ENCODE measurements at regions not wholly inside any gene's neighbourhood (a gene's known extent, or its start where the extent isn't known, plus 50 kb on each side); places are given as distances from the start of the nearest gene placed in this dataset.

DNA sequence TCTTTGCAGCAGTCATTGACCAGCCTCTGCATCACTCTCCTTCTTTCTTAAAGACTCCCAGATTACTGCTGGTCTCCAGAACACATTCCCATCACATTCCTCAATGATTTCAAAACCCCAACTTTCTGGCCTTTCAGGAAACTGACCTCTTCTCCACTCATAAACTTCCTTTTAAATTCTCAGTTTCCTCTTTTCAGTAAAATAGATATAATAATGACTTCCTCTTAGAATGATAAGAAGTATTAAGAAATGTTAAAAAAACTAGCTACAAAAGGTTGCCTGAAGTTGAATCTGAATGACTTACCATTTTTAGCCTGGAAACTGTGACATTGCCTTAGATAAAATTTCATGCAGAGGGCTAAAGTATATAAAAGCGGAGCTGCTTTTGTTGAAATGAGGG, 239.3 kb downstream of the OGFRL1 start:
- DNase-seq (ENCODE audit: low read depth, low spot score) = no peak

- DNase-seq (ENCODE audit: low read depth, low spot score) = no peak
These were observed 240.4 kb downstream of the OGFRL1 start for GRCh38 chr6:71529026-71529425.

- DNase-seq (ENCODE audit: low read depth, low spot score) = no peak
These were observed 241.2 kb downstream of the OGFRL1 start for GRCh38 chr6:71529769-71530168.

DNA sequence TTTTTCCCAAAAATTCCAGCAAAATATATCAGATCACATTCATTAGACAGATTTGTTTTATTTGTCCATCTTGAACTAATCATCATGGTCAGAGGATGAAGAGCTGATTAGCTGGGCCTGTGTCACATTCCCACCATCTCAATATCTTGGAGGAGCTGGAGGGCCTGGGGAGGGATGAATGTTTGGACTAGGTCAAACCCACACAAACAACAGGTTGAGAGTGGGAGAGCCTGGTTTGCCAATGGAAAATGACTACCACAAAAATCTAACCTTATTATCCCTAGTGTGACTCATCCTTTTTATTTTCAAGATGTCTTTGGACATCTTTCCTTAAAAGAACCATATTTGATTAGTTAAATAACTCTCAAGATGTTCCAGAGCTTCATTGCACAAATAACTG, 242.4 kb downstream of the OGFRL1 start:
- DNase-seq (ENCODE audit: low read depth, low spot score) = no peak

GRCh38 chr6:71531841-71532240, 243.2 kb downstream of the OGFRL1 start:
- no peak for DNase-seq (ENCODE audit: low read depth, low spot score)

GRCh38 chr6:71533939-71534379, 245.3 kb downstream of the OGFRL1 start:
- no peak for DNase-seq (ENCODE audit: low read depth, low spot score)

- DNase-seq (ENCODE audit: low read depth, low spot score) = no peak
These were observed 246.3 kb downstream of the OGFRL1 start for GRCh38 chr6:71534921-71535320.

DNA sequence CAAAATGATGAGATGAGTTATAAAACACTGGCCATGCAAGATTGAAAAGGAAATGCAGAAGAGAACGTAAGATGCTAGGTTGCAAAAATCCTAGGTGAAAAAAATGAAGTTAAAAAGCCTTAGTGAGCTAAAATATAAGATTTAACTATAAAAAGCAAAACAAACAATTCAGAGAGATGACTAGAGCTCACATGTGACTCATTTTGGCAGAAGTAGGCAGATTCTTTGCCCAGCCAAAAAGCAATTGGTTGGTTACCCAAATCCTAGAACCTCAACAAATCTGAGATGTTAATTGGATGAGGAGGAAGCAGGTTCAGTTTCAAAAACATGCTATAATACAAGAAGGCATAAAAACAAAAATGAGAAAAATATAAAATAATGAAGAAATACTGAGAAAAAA, 249.1 kb downstream of the OGFRL1 start:
- no peak for DNase-seq (ENCODE audit: low read depth, low spot score)

- no peak for DNase-seq (ENCODE audit: low read depth, low spot score)
These were observed 255.4 kb downstream of the OGFRL1 start for GRCh38 chr6:71544028-71544427.

- no peak for DNase-seq (ENCODE audit: low read depth, low spot score)
These were observed 256.3 kb downstream of the OGFRL1 start for GRCh38 chr6:71544906-71545305.

- no peak for DNase-seq (ENCODE audit: low read depth, low spot score)
These were observed 257.3 kb downstream of the OGFRL1 start for GRCh38 chr6:71545905-71546304.

GRCh38 chr6:71551798-71552197, 263.2 kb downstream of the OGFRL1 start:
- no peak for DNase-seq (ENCODE audit: low read depth, low spot score)

DNA sequence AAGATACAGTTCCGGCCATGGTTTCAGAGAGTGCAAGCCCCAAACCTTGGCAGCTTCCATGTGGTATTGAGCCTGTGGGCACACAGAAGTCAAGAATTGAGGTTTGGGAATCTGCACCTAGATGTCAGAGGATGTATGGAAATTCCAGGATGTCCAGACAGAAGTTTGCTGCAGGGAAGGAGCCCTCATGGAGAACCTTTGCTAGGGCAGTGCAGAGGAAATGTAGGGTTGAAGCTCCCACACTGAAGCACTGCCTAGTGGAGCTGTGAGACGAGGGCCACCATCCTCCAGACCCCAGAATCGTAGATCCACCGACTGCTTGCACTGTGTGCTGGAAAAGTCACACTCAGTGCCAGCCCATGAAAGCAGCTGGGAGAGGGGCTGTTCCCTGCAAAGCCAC, 267.5 kb downstream of the OGFRL1 start:
- no peak for DNase-seq (ENCODE audit: low read depth, low spot score)

DNA sequence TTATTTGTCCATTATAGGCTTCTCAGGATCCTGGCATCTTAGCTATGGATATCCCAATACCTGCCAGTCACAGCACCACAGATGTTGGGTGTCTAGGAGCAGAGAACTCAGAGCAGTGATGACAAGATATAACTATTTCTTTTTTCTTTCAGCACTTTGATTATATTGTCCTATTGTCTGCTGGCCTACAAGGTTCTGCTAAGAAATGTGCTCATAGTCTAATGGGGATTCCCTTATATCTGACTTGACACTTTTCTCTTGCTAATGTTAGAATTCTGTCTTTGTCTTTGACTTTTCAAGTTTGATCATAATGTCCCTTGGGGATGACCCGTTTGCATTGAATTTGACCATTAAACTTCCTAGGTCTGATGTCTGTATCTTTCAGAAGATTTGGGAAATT, 270.4 kb downstream of the OGFRL1 start:
- no peak for DNase-seq (ENCODE audit: low read depth, low spot score)

DNA sequence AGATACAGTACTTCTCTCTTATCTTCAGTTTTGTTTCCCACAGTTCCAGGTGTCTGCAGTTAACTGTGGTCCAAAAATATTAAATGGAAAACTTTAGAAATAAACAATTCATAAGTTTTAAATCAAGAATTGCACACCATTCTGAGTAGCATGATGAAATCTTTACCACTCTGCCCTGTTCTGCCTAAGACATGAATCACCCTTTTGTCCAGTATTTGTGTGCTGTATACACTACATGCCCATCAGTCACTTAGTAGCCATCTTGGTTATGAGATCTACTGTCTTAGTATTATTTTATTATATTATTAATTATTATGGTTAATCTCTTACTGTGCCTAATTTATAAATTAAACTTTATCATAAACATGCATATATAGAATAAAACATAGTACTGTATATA, 279.0 kb downstream of the OGFRL1 start:
- no peak for DNase-seq (ENCODE audit: low read depth, low spot score)

GRCh38 chr6:71577766-71578165, 289.2 kb downstream of the OGFRL1 start:
- DNase-seq (ENCODE audit: low read depth, low spot score) = no peak

DNA sequence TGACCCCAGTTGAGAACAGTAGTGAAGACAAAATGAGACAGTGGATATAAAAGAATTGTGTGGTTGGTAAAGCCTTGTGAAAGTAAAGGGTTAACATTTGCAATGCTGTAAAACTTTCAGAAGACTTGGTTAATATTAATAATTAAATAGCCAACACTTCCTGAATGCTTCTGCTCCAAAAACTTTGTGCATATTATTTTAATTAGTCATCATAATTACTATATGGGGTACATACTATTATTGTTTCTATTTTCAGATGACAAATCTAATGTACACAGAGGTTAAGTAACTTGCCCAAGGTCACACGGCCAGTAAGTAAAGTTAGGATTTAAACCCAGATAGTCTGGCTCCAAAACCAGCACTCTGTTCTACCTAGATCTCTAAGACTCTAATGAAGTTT, 291.3 kb downstream of the OGFRL1 start:
- DNase-seq (ENCODE audit: low read depth, low spot score) = no peak

GRCh38 chr6:71582820-71583219, 294.2 kb downstream of the OGFRL1 start:
- no peak for DNase-seq (ENCODE audit: low read depth, low spot score)

DNA sequence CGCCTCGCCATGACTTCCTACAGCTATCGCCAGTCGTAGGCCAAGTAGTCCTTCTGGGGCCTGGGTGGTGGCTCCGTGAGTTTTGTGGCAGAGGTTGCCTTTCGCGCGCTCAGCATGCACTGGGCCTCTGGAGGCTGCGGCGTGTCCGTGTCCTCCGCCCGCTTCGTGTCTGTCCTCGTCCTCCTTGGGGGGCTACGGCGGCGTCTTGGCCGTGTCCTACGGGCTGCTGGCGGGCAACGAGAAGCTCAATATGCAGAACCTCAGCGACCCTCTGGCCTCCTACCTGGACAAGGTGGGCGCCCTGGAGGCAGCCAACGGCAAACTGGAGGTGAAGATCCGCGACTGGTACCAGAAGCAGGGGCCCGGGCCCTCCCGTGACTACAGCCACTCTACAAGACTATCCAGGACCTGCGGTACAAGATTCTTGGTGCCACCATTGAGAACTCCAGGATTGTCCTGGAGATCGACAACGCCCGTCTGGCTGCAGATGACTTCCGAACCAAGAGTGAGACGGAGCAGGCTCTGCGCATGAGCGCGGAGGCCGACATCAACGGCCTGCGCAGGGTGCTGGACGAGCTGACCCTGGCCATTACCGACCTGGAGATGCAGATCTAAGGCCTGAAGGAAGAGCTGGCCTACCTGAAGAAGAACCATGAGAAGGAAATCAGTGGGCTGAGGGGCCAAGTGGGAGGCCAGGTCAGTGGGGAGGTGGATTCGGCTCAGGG, 296.3 kb downstream of the OGFRL1 start:
- no peak for DNase-seq (ENCODE audit: low read depth, low spot score)

DNA sequence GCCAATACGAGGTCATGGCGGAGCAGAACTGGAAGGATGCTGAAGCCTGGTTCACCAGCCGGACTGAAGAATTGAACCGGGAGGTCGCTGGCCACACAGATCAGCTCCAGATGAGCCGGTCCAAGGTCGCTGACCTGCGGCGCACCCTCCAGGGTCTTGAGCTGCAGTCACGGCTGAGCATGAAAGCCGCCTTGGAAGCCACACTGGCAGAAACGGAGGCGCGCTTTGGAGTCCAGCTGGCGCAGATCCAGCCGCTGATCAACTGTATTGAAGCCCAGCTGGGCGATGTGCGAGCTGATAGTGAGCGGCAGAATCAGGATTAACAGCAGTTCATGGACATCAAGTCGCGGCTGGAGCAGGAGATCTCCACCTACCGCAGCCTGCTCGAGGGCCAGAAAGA, 296.9 kb downstream of the OGFRL1 start:
- DNase-seq (ENCODE audit: low read depth, low spot score) = no peak

GRCh38 chr6:71588490-71588889, 297.9 kb upstream of the RIMS1 start:
- no peak for DNase-seq (ENCODE audit: low read depth, low spot score)

- DNase-seq (ENCODE audit: low read depth, low spot score) = no peak
These were observed 297.1 kb upstream of the RIMS1 start for GRCh38 chr6:71589254-71589653.

DNA sequence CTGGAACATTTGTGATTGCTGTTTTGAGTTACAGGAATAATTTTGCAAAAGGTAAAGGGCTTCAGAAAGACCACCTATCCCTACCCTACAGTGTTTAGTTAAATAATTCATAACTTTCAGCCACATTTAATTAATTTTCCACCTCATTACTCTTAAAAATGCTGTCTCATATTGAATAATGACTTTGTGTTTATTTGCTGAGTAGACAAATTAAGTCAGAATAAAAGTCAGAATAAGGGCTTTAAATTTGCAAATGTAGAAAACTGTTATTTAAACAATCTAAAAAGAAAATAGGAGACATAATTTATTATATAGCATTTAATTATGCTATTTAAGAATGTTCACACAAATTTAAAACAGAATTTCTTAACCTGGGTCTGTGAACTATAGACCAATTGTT, 293.7 kb upstream of the RIMS1 start:
- DNase-seq (ENCODE audit: low read depth, low spot score) = no peak

DNA sequence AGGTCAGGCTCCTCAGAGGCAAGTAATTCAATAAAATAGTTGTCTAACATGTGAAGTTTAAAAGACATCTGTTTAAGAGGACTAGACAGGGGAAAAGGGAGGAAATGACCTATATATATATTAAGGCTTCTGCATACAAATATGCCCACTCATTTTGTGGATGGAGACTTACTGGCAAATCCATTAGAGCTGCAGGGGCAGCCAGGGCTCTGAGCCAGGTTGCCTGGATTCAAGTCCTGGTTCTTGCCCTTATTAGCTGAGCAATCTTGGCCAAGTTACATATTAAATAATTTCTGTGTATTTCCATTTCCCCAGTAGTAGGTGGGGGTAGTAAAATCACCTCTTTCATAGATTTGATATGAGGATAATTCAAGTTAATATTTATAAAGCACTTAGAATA, 287.0 kb upstream of the RIMS1 start:
- DNase-seq (ENCODE audit: low read depth, low spot score) = no peak
